Smooth muscle cell (in vitro differentiated cells): ENCODE measurements at regions not wholly inside any gene's neighbourhood (a gene's known extent, or its start where the extent isn't known, plus 50 kb on each side); places are given as distances from the start of the nearest gene placed in this dataset.
"Not testable (repeated sequence)": the region's sequence is repeated elsewhere in the genome, so short reads cannot be mapped to it uniquely, and the experiment has no call there.

Experiments
- DNase-seq: peaks from one replicate; lab custom pipeline; 2025; ENCODE audit not compliant: unreplicated experiment; lab: John Stamatoyannopoulos, UW
- H2AFZ ChIP-seq: fragments of 200-600 bp; sonication (generic); 2 replicates; pipeline ENCODE4 v1.6.0; 2016; ENCODE audit warnings: antibody characterized with exemption, low read depth, mild to moderate bottlenecking
- H3F3A ChIP-seq: fragments of 200-600 bp; sonication (generic); 2 replicates; pipeline ENCODE4 v1.6.0; 2017; ENCODE audit warnings: antibody characterized with exemption, low read depth
- H3K27ac ChIP-seq: fragments of 200-600 bp; sonication (generic); 2 replicates; pipeline ENCODE4 v1.5.1; 2016; ENCODE audit warnings: low read depth, mild to moderate bottlenecking
- H3K27me3 ChIP-seq: fragments of 200-600 bp; sonication (generic); 2 replicates; pipeline ENCODE4 v1.6.1; 2016; ENCODE audit warnings: low read depth, mild to moderate bottlenecking
- H3K36me3 ChIP-seq: fragments of 200-600 bp; sonication (generic); 2 replicates; pipeline ENCODE4 v1.5.1; 2016; ENCODE audit warnings: low read depth
- H3K4me1 ChIP-seq: fragments of 200-600 bp; sonication (generic); 2 replicates; pipeline ENCODE4 v1.5.1; 2016; ENCODE audit warnings: low read depth
- H3K4me2 ChIP-seq: fragments of 200-600 bp; sonication (generic); 2 replicates; pipeline ENCODE4 v1.6.0; 2016; ENCODE audit warnings: mild to moderate bottlenecking
- H3K4me3 ChIP-seq: fragments of 200-600 bp; sonication (generic); 2 replicates; pipeline ENCODE4 v1.5.1; 2016; ENCODE audit warnings: mild to moderate bottlenecking
- H3K79me2 ChIP-seq: fragments of 200-600 bp; sonication (generic); 2 replicates; pipeline ENCODE4 v1.6.0; 2016; ENCODE audit warnings: low read depth, mild to moderate bottlenecking
- H3K9ac ChIP-seq: fragments of 200-600 bp; sonication (generic); 2 replicates; pipeline ENCODE4 v1.6.0; 2016; ENCODE audit warnings: low read depth
- H3K9me3 ChIP-seq: fragments of 200-600 bp; sonication (generic); replicated peaks from 2 replicates; pipeline ENCODE4 v1.5.1; 2016; ENCODE audit warnings: low read depth
- H4K20me1 ChIP-seq: fragments of 200-600 bp; sonication (generic); 2 replicates; pipeline ENCODE4 v1.6.0; 2016; ENCODE audit warnings: low read depth
- WGBS: methylation state at CpG from one replicate; pipeline ENCODE4 v1.1.7; 2016; ENCODE audit warnings: low lambda C conversion rate; 5-methylcytosine and 5-hydroxymethylcytosine counted together
- TF ChIP-seq, protein P1 (sequence below): fragments of 200-600 bp; sonication (generic); IDR thresholded peaks from 2 replicates; pipeline ENCODE4 v1.5.1; 2017; ENCODE audit warnings: borderline replicate concordance, mild to moderate bottlenecking, antibody characterized with exemption; ENCODE audit not compliant: insufficient read depth, poor library complexity, severe bottlenecking

DNA sequence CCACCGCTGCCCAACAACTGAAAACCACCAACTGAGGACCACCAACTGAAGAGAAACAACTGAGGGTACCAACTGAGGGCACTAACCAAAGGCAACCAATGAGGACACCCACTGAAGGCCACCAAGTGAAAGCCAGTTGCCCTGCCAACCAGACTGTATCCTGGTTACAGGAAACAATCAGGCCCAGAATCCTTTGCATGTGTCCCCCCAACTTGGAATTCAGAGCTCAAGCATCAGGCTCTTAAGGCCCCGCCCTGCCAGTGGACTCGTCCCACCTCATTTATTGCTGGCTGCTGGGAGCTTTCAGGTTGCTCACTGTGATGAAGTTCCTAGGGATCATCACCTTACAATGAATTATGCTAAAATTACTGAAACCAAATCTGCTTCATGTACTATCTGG, 76.6 kb upstream of the ABI1 start:
- no peak overlapping the region for H3K9ac ChIP-seq
- no peak for DNase-seq
- no peak overlapping the region for H2AFZ ChIP-seq
- no peaks in the 10 kb centered on the region for H3K4me1 ChIP-seq
- no peak overlapping the region for H3K4me3 ChIP-seq
- H3K4me2 ChIP-seq, result no peak overlapping the region
- no peaks in the 10 kb centered on the region for H4K20me1 ChIP-seq
- no peak overlapping the region for H3K27ac ChIP-seq
- H3K9me3 ChIP-seq, result no peaks in the 10 kb centered on the region
- no peaks in the 10 kb centered on the region for H3K79me2 ChIP-seq
- no peaks in the 10 kb centered on the region for H3K27me3 ChIP-seq
- 91% methylated on average over 3 of the region's 3 CpGs for WGBS
- TF ChIP-seq, protein P1, sequence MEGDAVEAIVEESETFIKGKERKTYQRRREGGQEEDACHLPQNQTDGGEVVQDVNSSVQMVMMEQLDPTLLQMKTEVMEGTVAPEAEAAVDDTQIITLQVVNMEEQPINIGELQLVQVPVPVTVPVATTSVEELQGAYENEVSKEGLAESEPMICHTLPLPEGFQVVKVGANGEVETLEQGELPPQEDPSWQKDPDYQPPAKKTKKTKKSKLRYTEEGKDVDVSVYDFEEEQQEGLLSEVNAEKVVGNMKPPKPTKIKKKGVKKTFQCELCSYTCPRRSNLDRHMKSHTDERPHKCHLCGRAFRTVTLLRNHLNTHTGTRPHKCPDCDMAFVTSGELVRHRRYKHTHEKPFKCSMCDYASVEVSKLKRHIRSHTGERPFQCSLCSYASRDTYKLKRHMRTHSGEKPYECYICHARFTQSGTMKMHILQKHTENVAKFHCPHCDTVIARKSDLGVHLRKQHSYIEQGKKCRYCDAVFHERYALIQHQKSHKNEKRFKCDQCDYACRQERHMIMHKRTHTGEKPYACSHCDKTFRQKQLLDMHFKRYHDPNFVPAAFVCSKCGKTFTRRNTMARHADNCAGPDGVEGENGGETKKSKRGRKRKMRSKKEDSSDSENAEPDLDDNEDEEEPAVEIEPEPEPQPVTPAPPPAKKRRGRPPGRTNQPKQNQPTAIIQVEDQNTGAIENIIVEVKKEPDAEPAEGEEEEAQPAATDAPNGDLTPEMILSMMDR, result no peak
- no peaks in the 10 kb centered on the region for H3K36me3 ChIP-seq
- H3F3A ChIP-seq, result no peaks in the 10 kb centered on the region

DNA sequence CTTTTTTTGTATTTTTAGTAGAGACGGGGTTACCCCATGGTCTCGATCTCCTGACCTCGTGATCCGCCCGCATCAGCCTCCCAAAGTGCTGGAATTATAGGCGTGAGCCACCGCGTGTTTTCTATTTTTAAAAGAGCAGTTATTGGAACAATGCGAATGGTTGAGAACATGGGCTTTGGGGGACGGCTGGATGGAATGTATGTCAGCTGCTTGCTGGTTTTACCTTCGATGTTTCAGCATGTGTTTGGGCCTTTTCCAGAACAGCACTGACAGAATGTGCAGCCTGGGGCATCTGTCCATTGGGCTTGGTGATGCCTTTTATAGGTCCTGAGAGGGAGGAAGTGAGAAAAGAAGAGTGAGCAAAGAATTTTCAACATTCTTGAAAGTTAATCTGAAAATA, 73.4 kb upstream of the ABI1 start:
- not testable (repeated sequence) for H3K4me3 ChIP-seq, H3K27me3 ChIP-seq
- WGBS, result 95% methylated on average over 11 of the region's 11 CpGs

DNA sequence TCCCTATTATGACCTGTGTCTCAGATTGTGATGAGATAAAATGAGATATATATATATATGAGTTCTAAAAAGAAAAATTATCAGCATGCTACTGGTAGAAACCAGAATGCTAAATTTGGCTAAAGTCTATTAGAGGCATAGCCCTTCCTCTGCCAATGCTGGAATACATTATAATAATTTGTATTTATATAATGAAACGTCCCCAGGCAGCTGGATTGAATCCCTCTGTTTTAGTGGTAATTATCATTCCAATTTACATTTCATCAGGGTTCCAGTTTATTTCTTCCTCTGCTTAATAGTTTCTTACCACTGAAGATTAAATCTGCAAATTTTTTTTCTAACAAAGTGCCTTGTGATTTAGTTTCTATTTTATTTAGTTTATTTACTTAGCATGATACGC, 71.8 kb upstream of the ABI1 start:
- DNase-seq, result no peak
- Histone ChIP-seq H3K9ac (no peak overlapping the region), H3K27me3 (no peaks in the 10 kb centered on the region), H3K9me3 (no peaks in the 10 kb centered on the region), H3F3A (no peaks in the 10 kb centered on the region), H3K36me3 (no peaks in the 10 kb centered on the region), H3K79me2 (no peaks in the 10 kb centered on the region), H2AFZ (no peak overlapping the region), H4K20me1 (no peaks in the 10 kb centered on the region), H3K27ac (no peak overlapping the region), H3K4me3 (no peak overlapping the region), H3K4me2 (no peak overlapping the region), H3K4me1 (no peaks in the 10 kb centered on the region)
- TF ChIP-seq, protein P1, result no peak
- WGBS, result 91% methylated on average over 2 of the region's 2 CpGs

More for the DNA sequence above, 73.4 kb upstream of the ABI1 start:
- H3K4me2 ChIP-seq, H3K4me1 ChIP-seq, H4K20me1 ChIP-seq, H3F3A ChIP-seq, H3K79me2 ChIP-seq, H2AFZ ChIP-seq, H3K27ac ChIP-seq, H3K9ac ChIP-seq, H3K9me3 ChIP-seq, DNase-seq, H3K36me3 ChIP-seq: not testable (repeated sequence)

DNA sequence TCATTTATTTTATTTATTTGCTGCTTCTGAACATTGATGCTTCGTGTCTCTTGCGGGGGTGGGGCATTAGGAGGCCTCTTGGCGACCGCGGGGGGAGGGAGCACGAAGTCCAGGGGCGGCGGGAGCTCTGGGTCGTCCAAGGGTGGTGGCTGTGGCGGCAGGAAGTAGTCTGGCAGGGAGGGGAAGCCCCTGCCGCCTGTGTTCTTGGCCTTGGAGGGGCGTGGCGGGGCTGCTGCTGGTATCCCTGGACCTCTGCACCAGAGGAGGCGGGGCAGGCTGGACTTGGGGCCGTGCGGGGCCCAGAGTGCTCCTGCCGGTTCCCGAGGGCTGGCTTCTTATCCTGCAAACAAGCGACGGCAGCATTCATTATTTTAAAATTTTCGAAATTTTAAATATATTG, 70.5 kb upstream of the ABI1 start:
- Histone ChIP-seq H3K27me3 (no peaks in the 10 kb centered on the region), H4K20me1 (no peaks in the 10 kb centered on the region), H3K4me1 (no peaks in the 10 kb centered on the region), H3K4me2 (peak overlapping the region; percentile 84), H3K79me2 (no peaks in the 10 kb centered on the region), H3K9me3 (no peaks in the 10 kb centered on the region), H3K36me3 (no peaks in the 10 kb centered on the region), H3K27ac (no peak overlapping the region), H2AFZ (peak overlapping the region; percentile 89), H3F3A (no peaks in the 10 kb centered on the region), H3K9ac (no peak overlapping the region), H3K4me3 (peak overlapping the region; percentile 41)
- TF ChIP-seq, protein P1, result no peak
- DNase-seq, result no peak
- WGBS, result 8% methylated on average over 20 of the region's 21 CpGs

DNA sequence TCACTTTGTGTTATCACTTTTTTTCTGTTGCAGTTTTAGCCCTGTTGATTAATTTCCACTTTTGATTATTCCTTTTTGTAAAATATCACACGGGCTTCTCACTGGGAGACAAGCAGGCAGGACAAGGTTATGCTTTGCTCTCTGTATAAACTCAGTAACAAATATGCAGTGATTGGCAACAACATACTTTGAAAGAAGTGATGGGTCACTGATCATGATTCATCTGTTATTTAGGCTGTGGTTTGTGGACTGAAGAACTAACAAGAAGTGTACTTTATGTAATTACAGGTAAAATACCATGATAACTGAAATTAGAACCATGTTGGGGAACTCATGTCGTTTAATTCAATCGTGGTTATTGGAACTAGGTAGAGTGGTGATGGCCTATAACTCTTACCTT, 62.1 kb upstream of the ABI1 start:
- not testable (repeated sequence) for H3K27me3 ChIP-seq, H3K36me3 ChIP-seq, H3K9ac ChIP-seq, H2AFZ ChIP-seq, H3K27ac ChIP-seq, H3K4me3 ChIP-seq, H3F3A ChIP-seq, H3K4me2 ChIP-seq, H4K20me1 ChIP-seq, H3K4me1 ChIP-seq, H3K79me2 ChIP-seq, DNase-seq, H3K9me3 ChIP-seq
- 84% methylated on average over 3 of the region's 3 CpGs for WGBS

DNA sequence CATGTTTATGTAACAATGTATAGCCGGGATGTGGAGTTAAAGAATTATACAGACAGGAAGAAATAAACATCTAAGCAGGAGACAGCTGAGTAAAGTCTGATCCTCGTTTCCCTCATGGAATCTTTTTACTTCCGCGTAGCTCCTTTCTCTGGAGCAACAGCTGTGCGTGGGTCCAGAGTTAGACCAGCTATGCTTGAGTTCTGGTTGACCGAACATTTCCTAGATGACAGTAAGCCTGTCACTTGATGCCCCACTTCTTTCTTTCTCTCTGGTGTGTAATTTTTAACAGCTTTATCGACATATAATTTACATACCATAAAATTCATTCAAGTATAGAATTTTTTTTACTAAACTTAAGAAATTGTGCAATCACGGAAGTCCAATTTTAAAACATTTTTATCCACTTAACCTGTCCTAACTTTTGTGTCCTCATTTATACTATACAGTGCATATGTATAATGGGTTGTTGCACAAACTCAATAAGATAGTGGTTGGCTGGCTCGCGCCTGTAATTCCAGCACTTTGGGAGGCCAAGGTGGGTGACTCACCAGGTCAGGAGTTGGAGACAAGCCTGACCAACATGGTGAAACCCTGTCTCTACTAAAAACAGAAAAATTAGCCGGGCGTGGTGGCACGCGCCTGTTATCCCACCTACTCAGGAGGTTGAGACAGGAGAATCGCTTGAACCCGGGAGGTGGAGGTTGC, 58.5 kb upstream of the ABI1 start:
- WGBS, result 92% methylated on average over 16 of the region's 16 CpGs
- H3K9ac ChIP-seq, DNase-seq, H3K4me2 ChIP-seq, H3F3A ChIP-seq, H3K79me2 ChIP-seq, H3K27ac ChIP-seq, H3K4me3 ChIP-seq, H3K4me1 ChIP-seq, H2AFZ ChIP-seq, H3K36me3 ChIP-seq, H4K20me1 ChIP-seq, H3K27me3 ChIP-seq, H3K9me3 ChIP-seq: not testable (repeated sequence)
